Renal cortex interstitium (tissue), 11 donors: ENCODE measurements at regions not wholly inside any gene's neighbourhood (a gene's known extent, or its start where the extent isn't known, plus 50 kb on each side); places are given as distances from the start of the nearest gene placed in this dataset.

Experiments
- DNase-seq, 11 donors: peaks; one replicate each; pipeline ENCODE4 v3.0.0-alpha.2; 2013; ENCODE audit warnings: low read depth in 9 of 11, low spot score in 4 of 11; ENCODE audit errors: extremely low read depth in 1 of 11

DNA sequence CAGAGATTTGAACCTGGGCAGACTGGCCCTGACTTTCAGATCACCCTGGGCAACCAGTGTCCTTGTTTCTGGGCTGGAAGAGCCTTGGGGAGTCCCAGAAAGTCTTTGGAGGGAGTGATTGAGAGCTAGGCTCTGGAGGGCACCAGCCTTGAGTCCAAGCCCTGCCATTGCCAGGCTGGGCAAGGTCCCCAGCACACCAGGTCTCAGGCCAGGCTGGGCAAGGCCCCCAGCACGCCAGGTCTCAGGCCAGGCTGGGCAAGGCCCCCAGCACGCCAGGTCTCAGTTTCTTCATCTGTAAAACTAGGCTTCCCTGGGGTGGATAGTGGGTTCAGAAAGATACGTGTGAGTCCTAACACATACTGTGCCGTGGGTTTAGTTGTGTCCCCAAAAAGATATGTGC is 135.0 kb downstream of the IRF8 start:
- DNase-seq: no peak

DNA sequence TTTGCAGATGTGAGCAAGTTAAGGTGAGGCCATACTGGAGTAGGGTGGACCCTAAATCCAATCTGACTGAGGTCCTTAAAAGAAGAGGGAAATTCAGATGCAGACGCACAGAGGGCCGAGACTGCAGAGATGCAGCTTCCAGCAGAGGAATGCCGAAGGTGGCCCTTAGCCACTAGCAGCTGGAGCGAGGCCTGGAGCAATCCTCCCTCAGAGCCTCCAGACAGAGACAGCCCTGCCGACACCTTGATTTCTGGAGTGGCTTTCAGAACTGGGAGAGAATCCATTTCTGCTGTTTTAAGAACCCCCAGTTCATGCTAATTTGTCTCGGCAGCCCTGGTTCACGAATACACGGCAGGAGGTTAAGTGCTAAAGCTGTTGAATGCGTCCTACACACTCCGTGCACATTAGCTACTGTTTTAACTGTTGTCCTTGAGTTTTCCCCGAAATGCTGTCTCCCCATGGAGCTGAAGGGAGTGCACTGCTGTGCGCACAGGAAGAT is 135.5 kb downstream of the IRF8 start:
- no peak for DNase-seq

DNA sequence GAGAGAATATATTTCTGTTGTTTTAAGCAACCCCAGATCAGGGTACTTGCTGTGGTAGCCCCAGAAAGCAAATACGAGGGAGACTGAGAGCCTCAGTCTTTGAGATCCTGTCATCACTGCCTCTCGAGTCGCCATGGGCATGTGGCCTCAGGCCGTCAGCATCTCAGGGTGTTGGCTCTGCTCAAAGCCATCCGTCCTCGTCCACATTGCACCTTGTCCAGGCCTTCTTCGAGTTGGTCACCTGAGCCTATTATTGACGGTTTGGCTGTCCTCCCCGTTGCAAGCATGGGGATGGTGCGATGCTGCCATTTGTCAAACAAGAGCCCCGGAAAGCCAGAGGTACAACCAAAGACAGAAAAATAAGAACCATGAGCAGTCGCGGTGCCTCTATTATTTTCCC is 136.9 kb downstream of the IRF8 start:
- no peak for DNase-seq

DNA sequence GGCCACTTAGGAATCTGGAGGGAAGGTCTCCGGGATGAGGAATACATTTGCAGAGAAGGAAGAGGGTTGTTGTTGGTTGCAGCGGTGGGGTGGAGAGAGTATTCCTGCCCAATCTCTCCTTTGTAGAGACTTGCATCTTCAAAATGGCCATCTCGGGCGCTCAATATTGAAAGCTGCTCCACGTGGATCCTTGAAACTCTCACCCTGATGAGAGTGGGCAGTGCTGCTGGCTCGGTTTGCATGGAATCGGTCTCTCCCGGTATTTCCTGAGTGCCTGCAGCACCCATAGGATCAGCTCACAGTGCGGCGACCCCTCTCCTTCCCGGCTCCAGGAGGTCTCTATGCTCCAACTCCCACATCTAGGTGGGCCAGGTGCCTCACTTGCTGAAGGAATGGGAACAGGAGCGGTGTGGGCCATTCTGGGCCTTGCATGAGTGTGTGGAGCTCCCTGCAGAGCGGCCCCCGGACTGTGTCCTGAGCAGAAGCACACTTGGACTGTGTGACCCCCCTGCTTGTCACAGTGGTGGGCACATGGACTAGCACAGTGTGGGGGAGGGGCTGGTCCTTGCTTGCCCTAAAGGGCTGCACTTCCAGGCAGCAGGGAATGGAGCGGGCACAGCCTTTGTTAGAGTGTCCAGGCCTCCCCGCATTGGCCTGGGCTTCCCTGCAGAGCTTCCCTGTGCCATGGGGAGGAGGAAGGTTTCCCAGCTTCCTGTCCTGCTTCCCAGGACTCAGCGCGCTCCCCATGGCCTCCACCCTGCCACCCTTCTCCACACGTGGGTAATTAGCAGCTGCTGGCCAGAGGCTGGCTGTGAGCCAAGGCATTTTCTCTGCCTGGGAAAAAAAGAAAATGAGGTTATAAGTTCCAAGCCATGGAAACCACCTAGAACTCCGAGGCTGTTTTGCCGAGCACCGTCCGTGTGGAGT is 139.3 kb downstream of the IRF8 start:
- DNase-seq: no peak

DNA sequence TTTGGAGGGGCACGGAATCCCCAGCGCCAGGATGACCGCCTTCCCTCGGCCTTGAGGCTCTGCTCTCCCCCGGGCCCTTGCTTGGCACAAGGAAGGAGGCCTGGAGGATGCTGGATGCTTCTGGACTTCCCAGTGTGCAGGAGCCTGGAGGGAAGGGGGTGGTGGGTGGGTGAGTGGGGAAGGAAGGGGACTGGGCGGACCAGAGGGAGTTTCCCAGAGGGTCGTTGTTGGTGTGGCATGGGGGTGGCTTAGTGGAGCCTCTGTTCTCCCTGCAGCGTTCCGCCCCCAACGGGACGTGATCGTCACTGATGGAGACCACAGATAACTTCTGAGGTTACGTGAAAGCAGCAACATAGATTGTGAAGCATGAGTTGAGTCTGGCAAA is 140.0 kb downstream of the IRF8 start:
- no peak for DNase-seq

DNA sequence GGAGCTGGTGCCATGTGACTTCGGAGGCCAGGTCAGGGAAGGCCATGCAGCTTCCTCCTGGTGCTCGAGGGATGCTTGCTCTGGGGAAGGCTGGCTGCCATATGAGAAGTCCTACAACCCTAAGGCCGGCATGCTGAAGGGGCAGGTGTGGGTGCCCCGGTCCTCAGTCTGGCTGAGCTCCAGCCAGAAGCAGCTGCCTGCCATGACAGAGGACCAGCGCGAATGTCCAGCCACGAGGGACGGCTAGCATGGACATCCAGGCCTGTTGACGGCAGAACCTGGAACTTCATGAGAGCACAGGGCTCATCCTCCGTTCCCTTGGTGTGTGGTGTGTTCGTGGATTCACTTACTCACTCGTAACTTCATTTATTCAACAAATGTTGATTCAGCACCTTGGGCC is 140.6 kb downstream of the IRF8 start:
- DNase-seq: no peak

DNA sequence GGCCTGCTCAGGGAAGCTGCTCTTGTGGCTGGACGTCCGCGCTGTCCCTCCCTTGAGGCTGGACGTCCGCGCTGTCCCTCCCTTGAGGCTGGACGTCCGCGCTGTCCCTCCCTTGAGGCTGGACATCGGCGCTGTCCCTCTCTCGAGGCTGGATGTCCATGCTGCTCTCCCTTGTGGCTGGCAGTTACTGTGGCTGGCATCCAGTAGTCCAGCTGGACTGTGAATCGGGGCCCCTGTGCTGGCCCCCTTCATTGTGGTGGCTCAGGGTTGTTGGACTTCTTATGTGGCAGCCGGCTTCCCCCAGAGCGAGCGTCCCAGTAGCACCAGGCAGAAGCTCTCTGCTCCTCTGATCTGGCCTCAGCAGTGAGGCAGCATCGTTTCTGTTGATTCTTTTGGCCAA is 141.5 kb downstream of the IRF8 start:
- no peak for DNase-seq

DNA sequence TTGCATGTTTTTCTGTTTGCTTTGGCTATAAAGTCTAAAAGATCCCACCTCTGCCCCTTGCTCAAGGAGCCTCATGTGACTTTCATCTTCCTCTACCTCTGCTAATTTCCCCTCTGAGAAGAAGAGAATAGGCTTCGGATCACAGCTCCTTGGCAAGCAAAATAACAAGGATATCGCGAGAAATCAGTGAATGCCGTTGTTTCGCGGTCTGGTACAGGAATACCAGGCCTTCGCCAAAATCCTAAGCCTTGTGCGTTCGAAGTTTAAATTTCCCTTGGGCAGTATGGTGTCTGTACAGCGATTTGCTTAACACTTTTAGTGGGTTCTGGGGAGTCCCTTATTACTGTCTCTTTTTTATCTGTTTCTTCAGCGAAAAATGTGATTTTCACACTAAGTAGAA is 142.3 kb downstream of the IRF8 start:
- no peak for DNase-seq

DNA sequence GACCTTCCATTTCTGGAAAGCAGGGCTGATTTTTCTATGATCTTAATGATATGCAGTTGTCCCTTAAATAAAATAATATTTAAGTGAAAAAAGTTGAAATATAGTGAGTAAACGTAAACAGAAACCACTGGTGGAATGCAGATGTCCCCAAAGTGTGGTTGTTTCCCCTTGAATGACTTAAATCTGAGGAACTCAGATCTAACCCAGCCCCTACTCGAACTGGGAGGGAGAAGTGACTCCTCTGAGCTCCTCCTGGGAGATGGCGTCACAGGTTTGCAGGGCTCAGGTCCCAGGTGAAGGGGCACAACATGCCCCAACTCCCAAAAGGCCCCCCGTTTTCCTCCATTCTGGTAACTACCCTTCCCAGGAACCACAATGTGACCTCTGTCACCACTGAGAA is 142.8 kb downstream of the IRF8 start:
- no peak for DNase-seq

DNA sequence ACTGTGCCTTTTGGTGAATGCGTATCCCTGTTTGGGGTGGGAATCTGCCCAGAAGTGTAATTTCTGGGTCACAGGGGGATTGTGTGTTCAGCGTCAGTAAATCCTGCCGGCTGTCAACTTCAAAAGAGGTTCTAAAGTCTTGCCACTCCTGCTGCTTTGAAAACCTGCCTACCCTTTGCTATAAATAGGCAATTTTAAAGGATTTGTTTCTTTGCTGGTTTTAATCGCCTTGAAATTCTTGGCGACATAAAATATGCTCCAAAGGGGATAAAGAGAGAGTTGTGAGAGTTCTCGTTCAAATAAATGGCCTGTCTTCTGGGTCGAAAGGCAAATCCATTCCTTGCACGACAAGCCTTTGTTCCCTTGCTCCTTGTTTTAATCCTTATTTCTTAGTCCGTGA is 143.4 kb downstream of the IRF8 start:
- no peak for DNase-seq

DNA sequence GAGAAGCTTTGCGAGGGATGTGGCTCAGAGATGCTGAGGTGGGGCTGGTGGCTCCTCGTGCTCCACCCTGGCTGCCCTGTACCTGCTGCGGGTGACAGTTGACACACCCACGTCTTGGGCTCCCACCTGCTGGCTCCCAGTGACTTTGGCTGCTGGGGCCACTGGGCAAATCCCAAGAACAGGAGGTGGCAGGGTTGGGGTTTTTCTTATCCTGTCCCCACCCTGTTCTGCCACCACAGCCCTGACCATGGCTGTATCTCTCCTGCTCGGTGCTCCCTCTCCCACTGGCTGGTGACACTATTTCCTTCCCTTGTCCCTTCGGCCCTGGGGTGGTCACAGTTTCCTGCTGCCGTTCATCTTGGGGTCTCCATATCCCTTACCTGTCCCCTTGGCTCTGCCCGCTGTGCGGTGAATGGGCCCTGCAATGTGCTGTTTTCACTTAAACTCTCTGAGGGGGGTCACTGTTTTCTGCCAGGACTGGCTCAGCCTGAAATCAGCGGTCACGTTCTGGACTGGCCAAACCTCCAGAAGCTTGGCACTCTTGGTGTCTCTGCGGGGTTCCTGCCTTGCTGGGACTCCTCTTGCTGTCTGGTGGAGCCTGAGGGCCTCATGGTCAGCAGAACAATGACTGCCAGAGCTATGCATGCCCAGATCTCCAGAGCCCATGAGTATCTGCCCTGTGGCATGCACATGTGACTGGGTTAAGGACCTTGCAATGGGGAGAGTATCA is 144.2 kb downstream of the IRF8 start:
- no peak for DNase-seq

DNA sequence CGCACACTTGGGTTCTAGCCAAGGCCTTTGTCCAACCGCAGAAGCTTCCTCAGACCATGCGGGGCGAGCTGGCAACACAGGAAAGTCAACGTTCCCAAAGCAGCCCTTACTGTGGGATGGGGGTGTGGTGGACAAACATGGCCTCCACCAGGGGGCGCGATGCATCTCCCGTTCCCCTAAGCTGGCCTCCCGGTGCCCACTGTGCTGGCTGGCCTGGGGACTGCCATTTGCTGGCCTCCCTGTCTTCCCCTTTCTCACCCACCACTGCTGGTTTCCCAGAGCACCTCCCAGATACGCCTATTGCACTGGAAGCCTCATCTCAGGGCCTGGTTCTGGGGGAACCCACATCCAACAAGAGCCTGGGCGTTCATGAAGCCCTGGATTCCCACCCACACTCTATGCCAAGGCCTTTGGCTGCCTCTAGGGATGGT is 145.3 kb downstream of the IRF8 start:
- no peak for DNase-seq

DNA sequence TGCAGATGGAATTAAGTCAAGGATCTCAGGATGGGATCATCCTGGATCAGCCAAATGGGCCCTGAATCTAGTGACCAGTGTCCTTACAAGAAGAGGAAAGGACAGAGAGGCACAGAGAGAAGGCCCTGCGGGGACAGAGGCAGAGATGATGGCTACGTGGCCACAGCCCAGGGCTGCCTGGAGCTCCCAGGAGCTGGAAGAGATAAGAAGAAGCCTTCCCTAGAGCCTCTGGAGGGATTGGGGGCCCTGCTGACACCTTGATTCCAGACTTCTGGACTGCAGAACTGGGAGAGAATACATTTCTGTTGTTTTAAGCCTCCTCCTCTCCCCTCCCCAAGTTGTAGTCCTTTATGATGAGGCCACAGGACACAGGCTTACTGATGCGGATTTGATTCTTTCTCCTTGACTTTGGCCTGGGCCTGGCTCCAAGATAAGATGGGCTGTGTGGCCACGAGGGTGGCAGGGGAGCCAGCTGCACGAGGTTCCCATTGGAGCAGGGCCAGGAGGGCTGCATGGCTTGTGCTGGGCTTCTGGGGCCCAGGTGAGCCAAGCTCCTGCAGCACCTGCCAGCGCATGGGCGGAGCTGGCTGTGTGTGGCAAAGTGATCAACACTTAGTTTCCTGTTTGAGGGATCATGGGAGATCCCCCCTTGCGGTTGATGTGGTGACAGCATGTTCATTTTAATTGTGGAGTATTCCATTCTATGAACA is 146.1 kb downstream of the IRF8 start:
- DNase-seq: no peak

DNA sequence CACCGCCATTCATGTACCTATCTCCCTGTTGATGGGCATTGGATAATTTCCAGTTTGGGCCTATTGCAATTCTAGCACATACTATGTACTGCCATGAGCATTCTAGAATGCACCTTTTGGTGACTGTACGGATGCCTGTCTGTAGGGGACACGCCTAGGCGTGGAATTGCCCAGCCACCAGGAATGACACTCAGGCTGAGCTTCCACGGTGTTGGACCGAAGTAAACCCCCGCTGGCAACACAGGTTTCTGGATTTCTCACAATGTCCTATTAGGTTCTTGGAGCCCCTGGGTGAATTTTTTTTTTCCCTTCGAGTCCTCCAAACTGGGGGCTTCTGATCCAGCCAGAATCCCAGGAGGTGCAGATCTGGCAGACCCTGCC is 146.6 kb downstream of the IRF8 start:
- no peak for DNase-seq

DNA sequence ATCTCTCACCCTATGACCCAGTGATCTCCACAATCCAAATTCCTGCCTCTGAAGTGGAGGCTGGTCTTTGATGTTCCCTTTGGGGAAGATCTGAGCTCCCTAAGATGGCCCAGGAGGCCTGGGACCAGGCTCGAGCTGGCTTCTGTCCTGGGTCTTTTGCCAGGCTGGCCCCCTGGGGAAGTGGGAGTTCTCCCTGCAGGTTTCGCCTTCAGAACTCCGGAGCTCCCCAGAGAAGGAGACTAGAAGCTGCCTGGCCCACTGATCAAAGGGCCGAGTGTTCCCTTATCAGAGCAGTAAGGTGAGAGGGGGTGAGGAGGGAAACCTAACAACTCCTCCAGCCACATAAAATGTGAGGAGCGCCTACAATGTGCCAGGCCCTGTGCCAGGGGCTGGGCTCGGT is 147.1 kb downstream of the IRF8 start:
- no peak for DNase-seq

DNA sequence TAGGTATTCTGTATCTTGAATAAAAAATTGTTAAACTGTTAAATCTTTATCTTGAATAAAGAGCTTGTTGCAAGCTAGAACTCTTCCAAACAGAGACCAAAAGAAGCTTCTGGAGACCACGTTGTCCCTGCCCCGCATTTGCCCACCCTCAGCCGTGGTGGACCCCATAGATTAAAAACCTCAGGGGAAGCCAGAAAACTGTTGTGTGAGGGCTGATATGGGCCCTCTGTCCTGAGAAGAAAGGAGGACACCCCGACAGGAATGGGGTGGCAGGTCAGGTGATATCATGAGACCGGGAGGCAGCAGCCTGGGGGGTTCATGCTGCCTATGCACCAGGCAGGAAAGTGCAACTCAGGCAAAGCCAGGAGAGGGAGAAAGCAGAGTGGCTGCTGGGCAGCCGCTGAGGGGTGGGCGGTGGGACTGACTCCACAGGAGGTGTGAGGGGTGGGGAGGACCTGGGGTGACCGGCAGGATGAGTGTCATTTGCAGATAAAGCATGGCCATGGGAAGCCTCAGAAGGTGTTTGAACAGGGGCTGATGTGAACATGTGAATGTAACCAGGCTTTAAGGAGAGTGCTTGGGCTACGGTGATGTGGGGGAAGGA is 147.8 kb downstream of the IRF8 start:
- DNase-seq: no peak

DNA sequence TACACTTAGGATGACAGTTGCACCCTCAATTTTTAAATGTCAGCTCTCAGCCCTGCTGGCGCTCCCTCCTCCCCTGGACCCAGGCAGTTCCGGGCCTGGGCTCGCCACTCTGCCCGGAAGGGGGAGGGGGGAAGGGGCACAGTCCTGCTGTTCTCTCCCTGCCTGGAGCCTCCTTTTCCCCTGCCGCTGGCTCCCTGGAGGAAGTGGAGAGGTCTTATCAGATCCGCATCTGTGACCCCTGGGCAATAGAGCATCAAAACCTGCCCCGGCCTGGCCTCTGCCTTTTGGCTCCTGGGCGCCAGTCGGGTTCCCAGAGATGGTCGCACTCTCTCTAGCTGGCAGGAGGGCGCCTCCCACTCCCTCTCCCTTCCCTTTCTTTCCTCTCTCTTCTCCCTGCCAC is 149.3 kb downstream of the IRF8 start:
- no peak for DNase-seq

DNA sequence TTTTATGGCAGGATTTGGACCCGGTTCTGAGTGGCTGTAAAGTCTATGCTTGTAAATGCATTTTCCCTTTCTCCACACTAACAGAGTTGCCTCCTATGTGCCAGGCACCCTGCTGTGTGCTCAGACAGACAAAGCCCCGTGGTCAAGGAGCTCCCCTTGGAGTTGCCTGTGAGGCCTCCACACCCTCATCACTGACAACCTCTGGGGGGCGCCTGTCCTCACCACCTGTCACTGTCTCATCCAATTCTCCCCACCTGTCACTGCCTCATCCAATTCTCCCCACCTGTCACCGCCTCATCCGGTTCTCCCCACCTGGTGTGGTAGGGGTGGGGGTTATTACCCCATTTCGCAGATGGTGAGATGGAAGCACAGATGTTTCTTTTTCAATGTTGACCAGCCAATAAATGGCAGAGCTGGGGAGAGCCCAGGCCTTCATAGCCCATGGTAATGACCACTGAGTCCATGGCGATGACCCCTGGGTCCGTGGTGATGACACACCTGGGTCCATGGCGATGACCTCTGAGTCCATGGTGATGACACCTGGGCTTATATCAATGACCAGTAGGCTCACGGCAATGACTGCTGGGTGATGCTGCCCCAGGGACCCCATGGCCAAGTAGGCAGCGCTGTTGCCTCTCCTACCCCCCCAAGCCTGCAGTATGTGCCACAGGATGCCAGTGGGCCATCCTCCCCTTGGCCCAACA is 150.1 kb downstream of the IRF8 start:
- DNase-seq: no peak

DNA sequence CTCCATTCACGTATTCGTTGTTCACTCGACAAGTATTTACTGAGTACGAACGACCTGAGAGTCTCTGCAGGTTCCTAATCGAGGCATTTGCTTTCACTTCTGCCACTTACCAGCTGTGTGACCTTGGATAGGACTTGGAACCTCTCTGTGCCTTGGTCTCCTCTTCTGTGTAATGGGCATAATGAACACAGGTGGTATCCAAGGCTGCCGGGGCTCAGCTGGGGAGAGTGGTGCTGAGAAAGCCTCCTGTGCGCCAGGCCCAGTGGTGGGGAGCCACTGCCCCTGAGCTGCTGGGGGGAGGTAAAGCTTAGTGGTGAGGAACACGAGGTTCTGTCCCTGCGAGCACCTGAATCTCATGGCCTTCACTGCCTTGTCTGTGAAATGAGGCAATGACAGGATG is 150.7 kb downstream of the IRF8 start:
- DNase-seq: no peak
